ELF-1 (cell line): ENCODE measurements at regions not wholly inside any gene's neighbourhood (a gene's known extent, or its start where the extent isn't known, plus 50 kb on each side); places are given as distances from the start of the nearest gene placed in this dataset.

Source experiments
- DNase-seq: peaks from one replicate; pipeline ENCODE4 v3.0.0-alpha.2; 2016; ENCODE audit warnings: low read depth, low spot score

DNA sequence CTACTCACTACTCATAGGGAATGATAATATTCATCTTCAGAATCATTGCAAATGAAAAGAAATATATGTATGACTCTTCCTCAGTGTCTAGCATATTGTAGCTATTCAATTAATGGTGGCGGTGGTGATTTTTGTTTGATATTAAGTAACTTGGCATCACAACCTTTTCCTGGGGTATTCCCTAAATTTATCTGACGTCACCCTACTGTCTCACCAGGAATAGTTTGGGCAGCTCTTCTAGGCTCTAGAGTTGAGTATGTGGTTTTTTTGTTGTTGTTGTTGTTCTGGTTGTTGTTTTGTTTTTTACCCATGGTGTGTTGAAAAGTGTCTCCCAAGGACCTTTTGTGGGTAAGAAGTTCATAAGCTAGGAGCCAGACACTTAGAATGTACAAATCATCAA lies 1320.3 kb upstream of the LRRTM1 start:
- no peak for DNase-seq

GRCh38 chr2:81600088-81600487 lies 1295.5 kb upstream of the LRRTM1 start:
- DNase-seq = no peak

- no peak for DNase-seq
These were observed 1293.9 kb upstream of the LRRTM1 start for GRCh38 chr2:81598453-81598852.

DNA sequence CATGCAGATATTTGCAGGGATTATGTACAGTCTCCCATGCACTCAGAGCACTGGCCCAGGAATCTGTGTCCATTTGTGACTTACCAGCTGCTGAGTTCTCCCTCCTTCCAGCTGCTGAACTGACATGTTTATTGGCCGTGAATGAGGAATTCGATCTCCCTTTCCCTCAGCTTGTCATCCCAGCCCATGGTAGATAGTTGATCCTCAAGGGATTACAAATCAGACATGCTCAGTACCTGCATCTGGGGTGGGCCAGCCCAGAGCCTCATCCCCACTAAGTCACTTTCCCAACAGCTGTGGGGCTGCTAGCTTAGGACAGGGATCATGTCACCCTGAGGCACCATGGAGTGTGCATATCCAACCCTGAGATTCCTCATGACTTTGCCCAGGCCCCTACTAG lies 1284.9 kb upstream of the LRRTM1 start:
- DNase-seq = no peak

GRCh38 chr2:81583311-81584108 lies 1279.0 kb upstream of the LRRTM1 start:
- no peak for DNase-seq

GRCh38 chr2:81576713-81577112 lies 1272.2 kb upstream of the LRRTM1 start:
- DNase-seq = no peak

DNA sequence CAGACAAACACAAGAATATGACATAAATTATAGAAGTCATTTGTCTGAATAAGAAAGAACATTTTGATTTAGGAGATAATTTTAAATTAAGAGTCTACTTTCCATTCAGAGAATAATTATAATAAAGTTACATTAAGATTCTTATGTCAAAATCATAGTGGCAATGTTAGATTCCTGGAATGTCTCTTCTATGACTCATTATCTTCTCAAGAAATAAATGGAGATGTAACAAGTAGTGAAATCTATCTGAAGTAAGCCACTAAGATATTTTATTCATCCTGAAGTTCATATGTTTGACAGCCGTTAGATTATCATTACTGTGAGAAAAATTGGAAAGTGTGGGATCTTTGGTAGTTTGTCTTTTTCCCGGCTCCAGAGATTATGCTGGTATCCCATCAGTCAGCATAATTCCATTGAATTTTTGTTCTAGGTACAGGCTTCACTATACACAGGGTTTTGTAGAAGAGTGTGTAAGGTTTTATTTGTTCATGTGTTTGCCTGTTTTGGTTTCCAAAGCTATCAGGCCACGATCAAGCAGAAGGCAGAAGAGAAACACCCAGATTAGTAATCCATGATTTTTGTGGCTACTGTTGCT lies 1246.6 kb upstream of the LRRTM1 start:
- DNase-seq = no peak

DNA sequence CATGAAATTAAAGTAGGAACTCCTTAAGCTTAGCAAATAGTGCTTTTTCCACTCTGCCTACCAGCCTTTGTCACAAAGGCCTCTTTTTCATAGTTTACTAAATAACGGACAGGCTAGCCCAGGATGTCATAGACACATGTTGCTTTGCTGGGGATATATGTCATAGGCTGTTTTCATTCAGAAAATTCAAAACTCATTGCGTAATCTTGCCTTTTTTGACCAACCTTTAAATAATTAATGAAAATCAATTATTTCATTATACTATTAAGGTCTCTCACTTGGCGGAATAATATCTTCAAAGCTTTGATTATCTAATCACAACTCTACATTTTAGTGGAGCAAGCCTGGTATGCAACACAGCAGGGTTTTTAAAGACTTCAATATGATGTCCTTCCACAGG lies 1245.7 kb upstream of the LRRTM1 start:
- no peak for DNase-seq

DNA sequence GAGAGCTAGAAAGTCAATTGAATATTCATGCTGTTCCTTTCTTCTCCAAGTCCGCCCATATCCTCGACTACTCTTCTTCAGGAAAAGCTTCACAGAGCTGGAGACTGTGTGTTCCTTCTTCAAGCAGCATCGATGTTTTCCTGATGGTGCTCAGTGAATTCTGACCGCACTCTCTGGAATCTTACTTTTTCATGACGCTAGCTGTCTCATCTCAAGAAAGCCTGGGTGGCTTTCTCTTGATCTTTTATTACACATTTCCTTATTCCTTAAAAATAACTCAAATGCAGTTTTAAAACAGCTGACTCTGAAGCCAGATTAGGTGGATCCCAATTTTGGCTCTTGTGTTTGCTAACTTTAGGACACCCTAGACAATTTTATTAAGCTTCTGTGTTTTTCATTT lies 1245.1 kb upstream of the LRRTM1 start:
- DNase-seq = no peak

DNA sequence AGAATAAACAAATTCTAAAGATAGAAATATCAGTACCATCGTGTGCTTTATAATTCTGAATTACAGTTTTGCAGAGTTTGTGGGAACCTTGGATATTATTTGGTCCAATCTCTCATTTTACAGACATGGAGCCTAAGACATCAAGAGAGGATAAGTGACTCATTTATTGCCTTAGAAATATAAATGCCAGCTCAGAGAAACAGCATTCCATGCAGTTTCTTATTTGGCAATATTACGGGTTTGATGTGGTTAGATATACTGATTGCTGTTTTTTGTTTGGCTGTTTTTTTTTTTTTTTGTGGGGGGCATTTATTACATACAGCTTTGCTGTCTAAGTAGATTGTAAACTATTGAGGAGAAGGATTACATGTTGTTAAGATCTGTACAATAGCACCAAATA lies 1241.1 kb upstream of the LRRTM1 start:
- DNase-seq = no peak

DNA sequence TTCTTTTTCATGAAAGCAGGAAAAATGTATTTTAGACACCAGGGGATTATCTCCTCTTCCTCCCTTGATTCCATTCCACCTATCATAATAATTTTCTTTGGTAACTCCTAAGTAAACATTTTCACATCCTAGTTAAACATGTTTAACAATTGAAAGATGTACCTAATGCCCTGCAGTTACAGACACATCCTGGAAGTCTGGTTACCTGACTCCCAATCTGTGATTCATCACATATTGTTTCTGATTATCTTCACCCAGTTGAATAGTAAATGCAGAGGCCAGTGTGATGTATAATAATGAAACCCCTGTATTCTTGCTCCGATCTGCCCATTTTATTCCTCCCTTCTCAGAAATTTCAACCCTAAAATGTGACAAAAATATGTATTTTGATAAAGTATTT lies 1237.6 kb upstream of the LRRTM1 start:
- no peak for DNase-seq

DNA sequence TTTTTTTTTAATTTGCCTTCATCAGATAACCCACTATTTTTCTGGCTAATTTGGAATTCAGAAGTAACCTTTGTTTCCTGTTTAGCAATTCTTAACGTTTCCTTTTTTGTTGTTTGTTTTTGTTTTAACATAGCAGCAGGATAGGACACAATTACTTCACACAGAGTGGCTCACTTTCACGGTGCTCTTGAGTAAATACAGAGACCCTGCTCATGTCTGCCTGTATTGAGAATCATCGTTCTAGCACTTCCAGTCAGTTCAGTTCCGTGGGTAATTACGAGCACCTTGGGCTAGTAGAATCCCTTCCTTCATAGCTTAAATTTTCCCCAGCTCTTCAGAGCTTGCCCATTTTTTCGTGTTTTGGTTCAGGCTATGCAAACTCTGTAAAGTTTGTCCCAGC lies 1225.4 kb upstream of the LRRTM1 start:
- DNase-seq = no peak

DNA sequence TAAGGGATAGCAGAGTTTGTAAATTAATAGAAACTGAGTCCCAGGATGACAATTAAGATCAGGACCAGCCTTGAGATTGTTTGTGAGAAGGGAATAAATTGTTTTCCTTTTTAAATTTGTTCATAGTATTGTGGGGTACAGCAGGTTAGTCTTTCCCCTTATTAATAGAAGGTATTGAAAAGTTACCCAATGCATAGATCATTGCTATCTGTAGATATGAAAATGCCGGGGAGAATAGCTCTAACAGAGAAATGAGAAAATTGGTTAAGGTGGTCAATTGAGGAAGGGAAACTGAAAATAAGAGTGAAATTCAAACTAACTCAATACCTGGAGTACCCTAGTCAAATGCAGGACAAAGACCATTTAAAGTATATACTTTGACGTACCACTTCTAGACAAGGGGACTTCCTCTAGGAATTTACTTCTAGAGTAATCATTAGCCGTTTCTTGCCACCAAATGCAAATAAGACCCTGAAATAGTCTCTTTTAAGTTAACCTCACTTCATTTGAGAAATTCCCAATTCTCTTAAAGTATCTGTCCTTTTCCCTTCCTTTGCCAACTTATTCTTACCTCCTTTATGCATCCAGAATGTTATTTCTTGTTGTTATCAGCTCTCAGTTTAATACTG lies 1224.4 kb upstream of the LRRTM1 start:
- no peak for DNase-seq

DNA sequence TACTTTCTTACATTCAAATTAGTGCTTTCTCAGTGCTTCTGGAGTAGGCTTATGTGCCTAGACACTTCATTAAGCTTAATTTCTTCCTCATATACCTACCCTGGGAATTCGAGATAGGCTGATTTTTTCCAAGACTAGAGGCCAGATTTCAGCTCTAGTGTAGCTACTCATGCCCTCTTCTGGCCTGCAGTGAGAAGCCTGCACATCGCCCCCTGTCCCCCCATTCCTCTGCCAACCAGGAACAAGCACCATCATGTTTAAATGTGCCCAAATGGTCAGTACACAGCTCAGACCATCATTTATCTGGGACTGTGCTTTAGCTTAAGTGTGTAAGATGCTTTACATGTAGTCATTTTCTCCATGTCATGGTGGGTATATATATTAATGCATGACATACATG lies 1218.8 kb upstream of the LRRTM1 start:
- no peak for DNase-seq

DNA sequence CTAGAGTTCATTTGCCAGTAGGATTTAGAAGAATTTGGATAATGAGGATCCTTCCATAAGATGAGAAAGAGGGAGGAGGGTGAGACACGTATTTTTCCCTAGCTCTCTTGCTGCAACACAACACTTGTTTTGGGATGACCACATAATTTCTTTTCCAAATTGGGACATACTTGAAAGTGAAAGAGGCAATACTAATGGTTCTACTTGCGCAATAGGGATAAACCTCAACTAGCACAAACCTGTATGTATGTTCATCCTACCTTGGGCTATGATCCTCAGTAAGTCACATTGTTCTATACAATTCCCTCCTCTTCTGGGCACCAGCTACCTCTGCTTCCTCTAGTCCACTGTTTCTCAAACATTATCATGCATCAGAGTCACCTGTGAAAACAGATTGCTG lies 1208.8 kb upstream of the LRRTM1 start:
- DNase-seq = no peak

DNA sequence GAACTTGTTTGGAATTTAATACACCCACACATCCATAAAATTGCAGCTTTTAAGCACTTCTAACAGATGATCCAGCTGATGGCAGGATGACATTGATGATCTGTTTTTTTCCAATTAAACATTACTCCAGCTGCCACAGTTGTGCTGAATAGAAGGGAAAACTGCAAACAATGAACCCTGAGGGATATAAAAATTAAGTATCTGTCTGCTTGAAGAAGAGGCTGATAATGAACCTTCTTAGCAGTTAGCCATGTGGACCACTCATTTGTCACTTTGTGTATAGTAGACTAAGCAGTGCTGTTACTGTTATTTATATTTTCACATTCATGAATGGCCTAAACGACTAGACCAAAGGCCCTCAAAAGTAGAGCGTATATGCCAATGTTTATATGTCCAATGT lies 1201.0 kb upstream of the LRRTM1 start:
- DNase-seq = no peak

GRCh38 chr2:81495556-81495955 lies 1191.0 kb upstream of the LRRTM1 start:
- DNase-seq = no peak

GRCh38 chr2:81483254-81483653 lies 1178.7 kb upstream of the LRRTM1 start:
- DNase-seq = no peak

DNA sequence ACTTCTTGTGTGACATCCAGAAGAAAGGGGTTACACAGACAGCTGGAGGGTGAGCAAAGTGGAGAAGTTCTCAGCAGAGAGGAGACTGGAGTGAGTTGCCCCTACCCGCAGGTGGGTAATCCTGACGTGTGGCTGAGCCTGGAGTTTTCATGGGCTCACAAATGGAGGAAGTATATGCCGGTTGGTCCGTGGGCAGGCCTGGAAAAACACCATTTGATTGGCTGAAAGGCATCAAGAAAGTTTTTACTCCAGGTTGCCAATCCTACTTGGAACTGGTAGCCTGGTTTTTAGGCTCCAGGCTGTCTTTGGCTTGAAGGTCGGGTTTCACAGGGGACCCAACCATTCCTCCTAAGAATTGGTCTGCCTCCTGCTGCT lies 1177.4 kb upstream of the LRRTM1 start:
- DNase-seq = no peak

DNA sequence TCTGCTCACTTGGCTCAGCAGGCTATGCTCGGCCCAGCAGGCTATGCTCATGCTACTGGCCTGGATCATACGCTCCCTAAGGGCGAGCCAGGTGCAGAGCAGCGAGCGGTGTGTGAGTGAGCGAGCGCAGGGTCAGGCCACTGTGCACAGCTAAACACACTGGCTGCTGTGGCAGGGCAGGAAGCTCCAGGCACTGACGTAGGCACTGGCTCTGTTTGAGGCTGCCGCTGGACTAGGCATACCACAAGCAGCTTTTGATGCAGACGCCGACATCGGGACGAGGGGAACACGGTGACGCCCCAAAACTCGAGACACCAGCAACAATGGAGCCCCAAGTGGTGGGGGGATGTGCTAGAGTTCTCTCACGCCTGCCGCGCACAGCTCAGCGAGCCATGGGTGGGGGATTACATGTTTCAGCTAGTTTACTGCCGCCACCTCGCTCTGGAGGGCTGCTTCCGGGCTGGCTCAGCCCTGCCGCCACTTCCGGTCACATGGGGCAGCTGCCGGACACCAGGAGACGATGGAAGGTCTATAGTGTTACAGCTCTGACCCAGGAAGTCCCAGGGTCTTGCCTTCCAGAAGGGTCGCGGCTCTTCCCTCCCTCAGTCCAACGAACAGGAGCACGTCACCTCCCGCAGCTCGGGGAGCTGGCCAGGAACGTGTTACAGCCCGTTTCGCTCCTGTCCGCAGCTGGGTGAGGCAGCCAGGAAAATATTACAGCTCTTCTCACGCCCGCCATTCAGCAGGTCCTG lies 1176.9 kb upstream of the LRRTM1 start:
- DNase-seq = peak; percentile 11

GRCh38 chr2:81467096-81467495 lies 1162.5 kb upstream of the LRRTM1 start:
- no peak for DNase-seq

GRCh38 chr2:81462420-81462819 lies 1157.9 kb upstream of the LRRTM1 start:
- no peak for DNase-seq
